Liver (tissue), 8 donors: ENCODE measurements at regions not wholly inside any gene's neighbourhood (a gene's known extent, or its start where the extent isn't known, plus 50 kb on each side); places are given as distances from the start of the nearest gene placed in this dataset.

Experiments
- DNase-seq: peaks from one replicate; pipeline ENCODE4 v3.0.0-alpha.2; 2017; ENCODE audit warnings: low spot score
- H3K27ac ChIP-seq, 2 donors: one replicate each; pipeline ENCODE4 v1.7.0; 2013; ENCODE audit warnings: inconsistent platforms in 2 of 2, low read length in 2 of 2, control low read depth in 1 of 2, low read depth in 1 of 2, mild to moderate bottlenecking in 1 of 2
- H3K27me3 ChIP-seq, 4 donors: one replicate each; pipeline versions ENCODE4 v1.6.1 to v1.7.0; 2013; ENCODE audit warnings: low read length in 3 of 4, inconsistent platforms in 1 of 4, mild to moderate bottlenecking in 1 of 4, moderate library complexity in 1 of 4; ENCODE audit not compliant: control insufficient read depth in 4 of 4, insufficient read depth in 4 of 4
- H3K36me3 ChIP-seq, 4 donors: one replicate each; pipeline versions ENCODE4 v1.6.1 to v1.7.0; 2013; ENCODE audit warnings: low read length in 3 of 4, mild to moderate bottlenecking in 3 of 4, low read depth in 1 of 4, moderate library complexity in 1 of 4; ENCODE audit not compliant: control insufficient read depth in 4 of 4, insufficient read depth in 3 of 4
- H3K4me1 ChIP-seq, 4 donors: one replicate each; pipeline versions ENCODE4 v1.6.1 to v1.7.0; 2013; ENCODE audit warnings: low read length in 3 of 4, mild to moderate bottlenecking in 3 of 4, moderate library complexity in 1 of 4; ENCODE audit not compliant: control insufficient read depth in 4 of 4, insufficient read depth in 4 of 4
- H3K4me3 ChIP-seq, 3 donors: one replicate each; pipeline versions ENCODE4 v1.6.1 to v1.7.0; 2013; ENCODE audit warnings: low read length in 3 of 3, control low read depth in 1 of 3, low read depth in 1 of 3, mild to moderate bottlenecking in 1 of 3
- H3K9ac ChIP-seq, 2 donors: one replicate each; pipeline ENCODE4 v1.7.0; 2013; ENCODE audit warnings: low read length in 2 of 2, mild to moderate bottlenecking in 2 of 2, moderate library complexity in 2 of 2, control low read depth in 1 of 2, low read depth in 1 of 2
- H3K9me3 ChIP-seq, 4 donors: one replicate each; pipeline versions ENCODE4 v1.6.1 to v1.7.0; 2013; ENCODE audit warnings: low read length in 3 of 4; ENCODE audit not compliant: control insufficient read depth in 4 of 4
- FOXA1 ChIP-seq: IDR thresholded peaks from 2 replicates; pipeline ENCODE4 v1.6.1; 2016; ENCODE audit warnings: antibody characterized with exemption
- FOXA2 ChIP-seq: IDR thresholded peaks from 2 replicates; pipeline ENCODE4 v1.6.1; 2016; ENCODE audit warnings: antibody characterized with exemption
- GABPA ChIP-seq, 2 donors: IDR thresholded peaks in 1 of 2; conservative IDR thresholded peaks in 1 of 2; 2 replicates each; pipeline ENCODE4 v1.6.1; 2016; ENCODE audit warnings: antibody characterized with exemption in 2 of 2, mild to moderate bottlenecking in 1 of 2, moderate library complexity in 1 of 2
- HNF4A ChIP-seq, 2 donors: conservative IDR thresholded peaks; 2 replicates each; pipeline ENCODE4 v1.6.1; 2016; ENCODE audit warnings: antibody characterized with exemption in 2 of 2, mild to moderate bottlenecking in 2 of 2
- HNF4G ChIP-seq: IDR thresholded peaks from 2 replicates; pipeline ENCODE4 v1.6.1; 2016; ENCODE audit warnings: antibody characterized with exemption
- JUND ChIP-seq, 2 donors: IDR thresholded peaks; 2 replicates each; pipeline ENCODE4 v1.6.1; 2016; ENCODE audit warnings: antibody characterized with exemption in 2 of 2
- NR2F2 ChIP-seq: IDR thresholded peaks from 2 replicates; pipeline ENCODE4 v1.6.1; 2016; ENCODE audit warnings: antibody characterized with exemption
- RAD21 ChIP-seq, 2 donors: IDR thresholded peaks; 2 replicates each; pipeline ENCODE4 v1.6.1; 2016; ENCODE audit warnings: antibody characterized with exemption in 2 of 2, mild to moderate bottlenecking in 2 of 2
- RXRA ChIP-seq, 2 donors: IDR thresholded peaks; 2 replicates each; pipeline ENCODE4 v1.6.1; 2017 to 2018; ENCODE audit warnings: antibody characterized with exemption in 2 of 2, mild to moderate bottlenecking in 1 of 2
- SP1 ChIP-seq: IDR thresholded peaks from 2 replicates; pipeline ENCODE4 v1.6.1; 2018; ENCODE audit warnings: antibody characterized with exemption, mild to moderate bottlenecking
- TAF1 ChIP-seq: conservative IDR thresholded peaks from 2 replicates; pipeline ENCODE4 v1.6.1; 2016; ENCODE audit warnings: antibody characterized with exemption, mild to moderate bottlenecking
- YY1 ChIP-seq: IDR thresholded peaks from 2 replicates; pipeline ENCODE4 v1.6.1; 2016; ENCODE audit warnings: antibody characterized with exemption, mild to moderate bottlenecking
- WGBS: extraction: QIAGEN DNeasy Blood & Tissue Kit; methylation state at CpG from one replicate; pipeline ENCODE4 v1.1.7; 2013; 5-methylcytosine and 5-hydroxymethylcytosine counted together
- TF ChIP-seq, protein P1 (sequence below): IDR thresholded peaks from 2 replicates; pipeline ENCODE4 v1.6.1; 2016; ENCODE audit warnings: antibody characterized with exemption
- TF ChIP-seq, protein P2 (sequence below): IDR thresholded peaks from 2 replicates; pipeline ENCODE4 v1.6.1; 2016; ENCODE audit warnings: antibody characterized with exemption
- TF ChIP-seq, protein P3 (sequence below): IDR thresholded peaks from 2 replicates; pipeline ENCODE4 v1.6.1; 2016; ENCODE audit warnings: antibody characterized with exemption
- TF ChIP-seq, protein P4 (sequence below): fragments of 150-350 bp; IDR thresholded peaks from 2 replicates; pipeline ENCODE4 v1.5.1; 2017; ENCODE audit warnings: improper control_type of control experiment, low read depth, low read length; ENCODE audit not compliant: missing input control
- donor health status: healthy.
- donor health status: healthy.
- donor health status: healthy.
- donor health status: healthy.
- donor health status: healthy.

DNA sequence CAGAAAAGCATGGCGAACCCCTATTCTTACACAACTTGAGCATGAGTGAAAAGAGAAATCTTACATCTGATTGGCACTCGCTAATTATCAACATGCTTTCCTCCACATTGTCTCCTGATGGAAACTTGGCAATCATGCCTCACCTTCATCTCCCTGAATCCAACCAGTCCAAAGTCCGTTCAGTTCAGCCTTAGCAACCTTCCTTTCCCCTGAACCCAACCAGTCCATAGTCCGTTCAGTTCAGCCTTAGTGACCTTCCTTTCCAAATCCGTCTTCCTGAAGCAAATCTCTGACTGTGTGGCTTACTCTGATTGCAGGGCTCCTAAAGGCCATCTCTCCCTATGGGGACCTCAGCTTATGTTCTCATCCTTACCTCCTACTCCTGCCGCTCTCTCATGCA lies 538.3 kb upstream of the CLINT1 start:
- Histone ChIP-seq H3K36me3 (no peaks in the 10 kb centered on the region), H3K4me3 (no peak overlapping the region), H3K27me3 (no peaks in the 10 kb centered on the region), H3K4me1 (peaks cover 4 to 18% (median 11%) of the 10 kb centered on the region in 4 donors), H3K27ac (no peak overlapping the region), H3K9me3 (no peaks in the 10 kb centered on the region), H3K9ac (no peak overlapping the region)
- WGBS, result 70% methylated on average over 6 of the region's 6 CpGs
- TF ChIP-seq HNF4G (peak; percentile 83), SP1 (peak; percentile 33), RAD21 (IDR thresholded peaks at IDR 0.05) (peak in 1 of 2 donors; percentile 27), HNF4A (conservative IDR thresholded peaks at IDR 0.05) (peak; percentile 78 to 93), RXRA (IDR thresholded peaks at IDR 0.05) (peak; percentile 46 to 73)
- TF ChIP-seq, protein P1, sequence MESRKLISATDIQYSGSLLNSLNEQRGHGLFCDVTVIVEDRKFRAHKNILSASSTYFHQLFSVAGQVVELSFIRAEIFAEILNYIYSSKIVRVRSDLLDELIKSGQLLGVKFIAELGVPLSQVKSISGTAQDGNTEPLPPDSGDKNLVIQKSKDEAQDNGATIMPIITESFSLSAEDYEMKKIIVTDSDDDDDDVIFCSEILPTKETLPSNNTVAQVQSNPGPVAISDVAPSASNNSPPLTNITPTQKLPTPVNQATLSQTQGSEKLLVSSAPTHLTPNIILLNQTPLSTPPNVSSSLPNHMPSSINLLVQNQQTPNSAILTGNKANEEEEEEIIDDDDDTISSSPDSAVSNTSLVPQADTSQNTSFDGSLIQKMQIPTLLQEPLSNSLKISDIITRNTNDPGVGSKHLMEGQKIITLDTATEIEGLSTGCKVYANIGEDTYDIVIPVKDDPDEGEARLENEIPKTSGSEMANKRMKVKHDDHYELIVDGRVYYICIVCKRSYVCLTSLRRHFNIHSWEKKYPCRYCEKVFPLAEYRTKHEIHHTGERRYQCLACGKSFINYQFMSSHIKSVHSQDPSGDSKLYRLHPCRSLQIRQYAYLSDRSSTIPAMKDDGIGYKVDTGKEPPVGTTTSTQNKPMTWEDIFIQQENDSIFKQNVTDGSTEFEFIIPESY, result no peak
- DNase-seq, result no peak

DNA sequence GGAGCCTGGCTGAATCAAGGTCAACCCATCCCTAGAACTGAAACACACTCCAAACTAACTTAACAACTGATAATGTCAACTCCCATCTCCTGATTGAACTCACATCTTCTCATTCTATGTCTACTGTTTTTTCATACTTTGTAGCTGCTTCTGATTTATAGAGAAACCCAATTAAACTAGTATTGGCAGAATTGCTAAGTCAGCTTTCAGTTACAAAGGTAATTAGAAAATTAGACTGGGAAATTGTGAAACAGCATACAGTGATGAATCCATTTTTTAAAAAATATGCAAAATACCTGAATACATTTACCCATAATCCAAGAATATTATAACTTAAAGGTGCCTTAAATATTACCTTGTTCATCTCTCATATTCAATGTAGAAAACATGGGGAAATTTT lies 535.2 kb upstream of the CLINT1 start:
- Histone ChIP-seq H3K9me3 (no peaks in the 10 kb centered on the region), H3K4me1 (peaks cover 4 to 18% (median 11%) of the 10 kb centered on the region in 4 donors), H3K36me3 (no peaks in the 10 kb centered on the region), H3K27ac (no peak overlapping the region), H3K9ac (no peak overlapping the region), H3K27me3 (no peaks in the 10 kb centered on the region), H3K4me3 (no peak overlapping the region)
- TF ChIP-seq JUND (IDR thresholded peaks at IDR 0.05), result no peak
- TF ChIP-seq, protein P2, sequence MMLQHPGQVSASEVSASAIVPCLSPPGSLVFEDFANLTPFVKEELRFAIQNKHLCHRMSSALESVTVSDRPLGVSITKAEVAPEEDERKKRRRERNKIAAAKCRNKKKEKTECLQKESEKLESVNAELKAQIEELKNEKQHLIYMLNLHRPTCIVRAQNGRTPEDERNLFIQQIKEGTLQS, result no peak
- no peak for TF ChIP-seq HNF4G
- TF ChIP-seq FOXA2, result no peak
- TF ChIP-seq SP1, result no peak
- no peak for TF ChIP-seq RAD21 (IDR thresholded peaks at IDR 0.05)
- no peak for TF ChIP-seq NR2F2
- TF ChIP-seq, protein P3, sequence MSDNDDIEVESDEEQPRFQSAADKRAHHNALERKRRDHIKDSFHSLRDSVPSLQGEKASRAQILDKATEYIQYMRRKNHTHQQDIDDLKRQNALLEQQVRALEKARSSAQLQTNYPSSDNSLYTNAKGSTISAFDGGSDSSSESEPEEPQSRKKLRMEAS, result no peak
- TF ChIP-seq TAF1, result no peak
- TF ChIP-seq YY1, result no peak
- TF ChIP-seq, protein P1, result no peak
- no peak for TF ChIP-seq HNF4A (conservative IDR thresholded peaks at IDR 0.05)
- no peak for DNase-seq

DNA sequence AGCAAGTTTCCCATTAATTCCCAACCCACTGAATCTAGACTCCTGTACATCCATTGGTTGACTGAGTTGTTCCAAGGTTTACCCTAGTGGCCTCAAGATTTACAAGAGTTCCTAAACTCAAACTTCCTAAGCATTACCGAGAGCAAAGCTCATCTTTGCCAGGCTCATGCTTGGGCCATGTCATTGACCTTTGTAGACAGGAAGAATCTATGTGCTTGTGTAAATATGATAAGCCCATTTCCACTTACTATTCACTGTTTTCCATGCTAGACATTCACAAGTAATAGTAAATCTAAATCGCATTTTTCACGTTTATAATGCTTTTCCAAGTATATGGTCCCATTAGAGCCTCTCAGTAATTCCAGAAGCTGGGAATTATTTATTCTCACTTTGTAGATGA lies 534.5 kb upstream of the CLINT1 start:
- Histone ChIP-seq H3K9ac (no peak overlapping the region), H3K4me3 (no peak overlapping the region), H3K4me1 (peaks cover 4 to 18% (median 11%) of the 10 kb centered on the region in 4 donors), H3K27ac (no peak overlapping the region), H3K27me3 (no peaks in the 10 kb centered on the region), H3K9me3 (no peaks in the 10 kb centered on the region), H3K36me3 (no peaks in the 10 kb centered on the region)
- 43% methylated on average over 3 of the region's 3 CpGs for WGBS
- no peak for DNase-seq
- TF ChIP-seq, protein P4, sequence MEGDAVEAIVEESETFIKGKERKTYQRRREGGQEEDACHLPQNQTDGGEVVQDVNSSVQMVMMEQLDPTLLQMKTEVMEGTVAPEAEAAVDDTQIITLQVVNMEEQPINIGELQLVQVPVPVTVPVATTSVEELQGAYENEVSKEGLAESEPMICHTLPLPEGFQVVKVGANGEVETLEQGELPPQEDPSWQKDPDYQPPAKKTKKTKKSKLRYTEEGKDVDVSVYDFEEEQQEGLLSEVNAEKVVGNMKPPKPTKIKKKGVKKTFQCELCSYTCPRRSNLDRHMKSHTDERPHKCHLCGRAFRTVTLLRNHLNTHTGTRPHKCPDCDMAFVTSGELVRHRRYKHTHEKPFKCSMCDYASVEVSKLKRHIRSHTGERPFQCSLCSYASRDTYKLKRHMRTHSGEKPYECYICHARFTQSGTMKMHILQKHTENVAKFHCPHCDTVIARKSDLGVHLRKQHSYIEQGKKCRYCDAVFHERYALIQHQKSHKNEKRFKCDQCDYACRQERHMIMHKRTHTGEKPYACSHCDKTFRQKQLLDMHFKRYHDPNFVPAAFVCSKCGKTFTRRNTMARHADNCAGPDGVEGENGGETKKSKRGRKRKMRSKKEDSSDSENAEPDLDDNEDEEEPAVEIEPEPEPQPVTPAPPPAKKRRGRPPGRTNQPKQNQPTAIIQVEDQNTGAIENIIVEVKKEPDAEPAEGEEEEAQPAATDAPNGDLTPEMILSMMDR, result no peak
- peak; percentile 70 to 80 for TF ChIP-seq RXRA (IDR thresholded peaks at IDR 0.05)
- TF ChIP-seq NR2F2, result no peak
- TF ChIP-seq SP1, result peak; percentile 47
- peak; percentile 51 to 71 for TF ChIP-seq HNF4A (conservative IDR thresholded peaks at IDR 0.05)
- TF ChIP-seq HNF4G, result no peak
- TF ChIP-seq GABPA (IDR thresholded peaks at IDR 0.05 in 1 of 2, conservative IDR thresholded peaks at IDR 0.05 in 1 of 2), result no peak
- TF ChIP-seq, protein P2, result no peak
- TF ChIP-seq, protein P1, result no peak
- no peak for TF ChIP-seq JUND (IDR thresholded peaks at IDR 0.05)
- TF ChIP-seq TAF1, result no peak
- TF ChIP-seq FOXA1, result peak; percentile 49
- TF ChIP-seq FOXA2, result peak; percentile 84
